ENCODE measurements at regions not wholly inside any gene's neighbourhood (a gene's known extent, or its start where the extent isn't known, plus 50 kb on each side); places are given as distances from the start of the nearest gene placed in this dataset.

GRCh38 chr3:150136242-150136641 lies 165.5 kb upstream of the PFN2 start:
- Histone ChIP-seq H3K27me3 (ENCODE audit: control insufficient read depth in 1 of 2, insufficient read depth in 2 of 2, low read length in 2 of 2) (no peaks in the 10 kb centered on the region), H3K36me3 (ENCODE audit: insufficient read depth, low read length) (no peaks in the 10 kb centered on the region), H3K9me3 (ENCODE audit: control insufficient read depth in 1 of 2, insufficient read depth in 1 of 2, low read length in 2 of 2) (no peaks in the 10 kb centered on the region), H3K4me1 (ENCODE audit: insufficient read depth, low read length) (no peaks in the 10 kb centered on the region), H3K4me3 (ENCODE audit: low read length) (no peak overlapping the region), H3K27ac (ENCODE audit: low read depth in 1 of 2, low read length in 2 of 2) (no peak overlapping the region)
- ChIA-PET CTCF (no interaction called here), POLR2A (no interaction called here)
- DNase-seq (no peak), ATAC-seq (ENCODE audit: poor library complexity) (no peak)
- Mint-ChIP-seq H3K27me3 (peaks cover 18% of the 10 kb centered on the region), H3K27ac (no peak overlapping the region), H3K4me3 (no peak overlapping the region), H3K4me1 (ENCODE audit: low read depth) (no peaks in the 10 kb centered on the region), H3K36me3 (ENCODE audit: low read depth) (no peaks in the 10 kb centered on the region), H3K9me3 (no peaks in the 10 kb centered on the region)
- intact Hi-C loops (cut with DNase I, micrococcal nuclease), result no loop called here
- TF ChIP-seq, protein P1, sequence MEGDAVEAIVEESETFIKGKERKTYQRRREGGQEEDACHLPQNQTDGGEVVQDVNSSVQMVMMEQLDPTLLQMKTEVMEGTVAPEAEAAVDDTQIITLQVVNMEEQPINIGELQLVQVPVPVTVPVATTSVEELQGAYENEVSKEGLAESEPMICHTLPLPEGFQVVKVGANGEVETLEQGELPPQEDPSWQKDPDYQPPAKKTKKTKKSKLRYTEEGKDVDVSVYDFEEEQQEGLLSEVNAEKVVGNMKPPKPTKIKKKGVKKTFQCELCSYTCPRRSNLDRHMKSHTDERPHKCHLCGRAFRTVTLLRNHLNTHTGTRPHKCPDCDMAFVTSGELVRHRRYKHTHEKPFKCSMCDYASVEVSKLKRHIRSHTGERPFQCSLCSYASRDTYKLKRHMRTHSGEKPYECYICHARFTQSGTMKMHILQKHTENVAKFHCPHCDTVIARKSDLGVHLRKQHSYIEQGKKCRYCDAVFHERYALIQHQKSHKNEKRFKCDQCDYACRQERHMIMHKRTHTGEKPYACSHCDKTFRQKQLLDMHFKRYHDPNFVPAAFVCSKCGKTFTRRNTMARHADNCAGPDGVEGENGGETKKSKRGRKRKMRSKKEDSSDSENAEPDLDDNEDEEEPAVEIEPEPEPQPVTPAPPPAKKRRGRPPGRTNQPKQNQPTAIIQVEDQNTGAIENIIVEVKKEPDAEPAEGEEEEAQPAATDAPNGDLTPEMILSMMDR (IDR thresholded peaks at IDR 0.05), result no peak

DNA sequence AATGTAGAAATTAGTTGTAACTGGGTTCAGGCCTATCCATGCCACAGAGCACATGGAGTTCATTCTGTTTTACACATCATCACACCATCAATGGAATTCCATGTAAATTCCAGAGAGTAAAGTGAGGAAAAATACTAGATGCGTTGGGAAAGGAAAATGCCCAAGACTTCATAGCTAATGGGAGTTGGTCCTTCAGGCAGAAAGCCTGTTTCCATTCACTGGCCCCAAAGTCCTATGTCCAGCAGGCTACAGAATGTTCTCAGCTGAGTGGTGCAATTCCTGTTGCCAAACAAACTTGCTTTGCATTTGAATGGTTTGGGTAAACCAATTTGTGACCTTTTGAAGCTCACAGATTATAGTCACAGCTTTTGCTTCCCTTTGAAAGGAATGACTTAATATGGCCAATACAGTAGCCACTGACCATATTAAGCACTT lies 164.6 kb upstream of the PFN2 start:
- Mint-ChIP-seq H3K36me3 (ENCODE audit: low read depth) (no peaks in the 10 kb centered on the region), H3K27me3 (peaks cover 18% of the 10 kb centered on the region), H3K4me3 (no peak overlapping the region), H3K4me1 (ENCODE audit: low read depth) (no peaks in the 10 kb centered on the region), H3K9me3 (no peaks in the 10 kb centered on the region), H3K27ac (no peak overlapping the region)
- Histone ChIP-seq H3K36me3 (ENCODE audit: insufficient read depth, low read length) (no peaks in the 10 kb centered on the region), H3K4me3 (ENCODE audit: low read length) (no peak overlapping the region), H3K27ac (ENCODE audit: low read depth in 1 of 2, low read length in 2 of 2) (no peak overlapping the region), H3K9me3 (ENCODE audit: control insufficient read depth in 1 of 2, insufficient read depth in 1 of 2, low read length in 2 of 2) (no peaks in the 10 kb centered on the region), H3K27me3 (ENCODE audit: control insufficient read depth in 1 of 2, insufficient read depth in 2 of 2, low read length in 2 of 2) (no peaks in the 10 kb centered on the region), H3K4me1 (ENCODE audit: insufficient read depth, low read length) (no peaks in the 10 kb centered on the region)
- ATAC-seq (ENCODE audit: poor library complexity) (no peak), DNase-seq (no peak)
- ChIA-PET POLR2A (no interaction called here), CTCF (no interaction called here)
- intact Hi-C loops (cut with DNase I, micrococcal nuclease), result no loop called here
- TF ChIP-seq, protein P1 (IDR thresholded peaks at IDR 0.05), result no peak

GRCh38 chr3:150133293-150133692 lies 162.6 kb upstream of the PFN2 start:
- ATAC-seq (ENCODE audit: poor library complexity) (no peak), DNase-seq (no peak)
- H3K27ac Mint-ChIP-seq, result no peak overlapping the region
- no peaks in the 10 kb centered on the region for H3K4me1 Mint-ChIP-seq (ENCODE audit: low read depth)
- CTCF ChIA-PET, result no interaction called here
- H3K4me3 Mint-ChIP-seq, result no peak overlapping the region
- intact Hi-C loops (cut with DNase I, micrococcal nuclease), result no loop called here
- H3K4me1 ChIP-seq (ENCODE audit: insufficient read depth, low read length), result no peaks in the 10 kb centered on the region
- H3K27ac ChIP-seq (ENCODE audit: low read depth in 1 of 2, low read length in 2 of 2), result no peak overlapping the region
- TF ChIP-seq, protein P1 (IDR thresholded peaks at IDR 0.05), result no peak
- H3K9me3 ChIP-seq (ENCODE audit: control insufficient read depth in 1 of 2, insufficient read depth in 1 of 2, low read length in 2 of 2), result no peaks in the 10 kb centered on the region
- H3K36me3 ChIP-seq (ENCODE audit: insufficient read depth, low read length), result no peaks in the 10 kb centered on the region
- H3K27me3 ChIP-seq (ENCODE audit: control insufficient read depth in 1 of 2, insufficient read depth in 2 of 2, low read length in 2 of 2), result no peaks in the 10 kb centered on the region
- H3K27me3 Mint-ChIP-seq, result peaks cover 18% of the 10 kb centered on the region
- H3K4me3 ChIP-seq (ENCODE audit: low read length), result no peak overlapping the region
- POLR2A ChIA-PET, result no interaction called here
- H3K36me3 Mint-ChIP-seq (ENCODE audit: low read depth), result no peaks in the 10 kb centered on the region
- no peaks in the 10 kb centered on the region for H3K9me3 Mint-ChIP-seq
